Head of caudate nucleus (tissue), 42 donors: ENCODE measurements at regions not wholly inside any gene's neighbourhood (a gene's known extent, or its start where the extent isn't known, plus 50 kb on each side); places are given as distances from the start of the nearest gene placed in this dataset.

ENCODE experiments used
- DNase-seq, 42 donors: peaks; one replicate each; pipeline versions ENCODE4 v3.0.0 to v3.0.0-alpha.2; 2020 to 2021; ENCODE audit warnings: mixed read lengths in 7 of 42
- intact Hi-C: fragments of 100-400 bp; cut with DNase I; formaldehyde crosslinking; loops from one replicate; pipeline ENCODE4 v1.15.0; 2022

- no peak for DNase-seq
- intact Hi-C loops, result no loop called here
Measured at GRCh38 chr20:22387452-22387851, 196.9 kb downstream of the FOXA2 start.

GRCh38 chr20:22386306-22386623 is 198.1 kb downstream of the FOXA2 start:
- intact Hi-C loops, result no loop called here
- no peak for DNase-seq

- DNase-seq, result no peak
Measured at GRCh38 chr20:22385602-22386305, 198.6 kb downstream of the FOXA2 start.

GRCh38 chr20:22384978-22385377 is 199.4 kb downstream of the FOXA2 start:
- intact Hi-C loops, result no loop called here
- no peak for DNase-seq

More at GRCh38 chr20:22385602-22386305, 198.6 kb downstream of the FOXA2 start:
- intact Hi-C loops, result no loop called here

GRCh38 chr20:22383156-22383555 is 201.2 kb downstream of the FOXA2 start:
- no peak for DNase-seq
- intact Hi-C loops, result no loop called here

DNA sequence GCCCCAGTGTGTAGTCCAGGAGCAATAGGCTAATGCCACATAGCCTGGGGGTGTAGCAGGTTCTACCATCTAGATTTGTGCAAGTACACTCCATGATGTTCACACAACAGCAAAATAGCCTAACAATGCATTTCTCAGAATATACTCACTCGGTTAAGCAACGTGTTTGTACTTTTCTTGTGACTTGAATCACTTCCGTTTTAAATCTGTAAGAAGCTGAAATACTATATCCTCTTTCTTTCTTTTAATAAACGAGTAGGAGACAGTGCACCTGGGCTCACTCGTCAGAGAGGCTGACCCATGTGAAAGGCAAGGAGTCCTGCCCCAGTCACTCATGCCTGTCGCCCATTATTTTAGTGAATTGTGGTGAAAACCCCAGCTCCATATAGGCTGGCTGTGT is 201.6 kb downstream of the FOXA2 start:
- intact Hi-C loops, result no loop called here

DNA sequence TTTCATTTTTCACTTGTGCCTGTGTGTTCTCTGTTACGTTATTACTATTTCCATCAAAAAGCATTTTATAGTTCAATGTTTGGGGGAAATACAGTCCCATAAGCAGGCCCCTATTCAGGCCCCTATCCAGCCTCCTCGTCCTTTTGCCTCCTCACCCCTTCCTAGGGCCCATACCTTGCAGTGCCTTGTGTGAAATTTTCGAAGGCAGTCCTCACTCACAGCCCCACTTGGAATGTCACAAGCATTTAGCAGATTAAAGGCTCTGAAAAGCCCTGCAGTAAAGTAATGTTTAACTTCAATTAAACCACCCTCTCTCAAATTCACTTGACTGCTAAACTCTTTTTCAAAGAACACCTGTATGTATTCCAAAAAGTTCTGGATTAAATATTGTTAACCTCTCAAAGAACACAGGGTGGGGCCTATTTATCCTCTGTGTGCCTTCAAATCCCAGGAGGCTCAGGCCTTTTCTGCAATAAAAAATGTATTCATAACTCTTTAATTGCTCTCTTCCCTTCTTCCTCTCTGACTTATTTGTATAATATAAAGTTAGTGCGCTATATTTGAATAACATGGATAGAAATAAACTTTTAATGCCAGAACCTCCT is 202.5 kb downstream of the FOXA2 start:
- intact Hi-C loops, result no loop called here
- DNase-seq, result no peak

More for the DNA sequence above, 201.6 kb downstream of the FOXA2 start:
- DNase-seq, result no peak

- intact Hi-C loops, result no loop called here
- DNase-seq, result no peak
Measured at GRCh38 chr20:22379472-22379871, 204.9 kb downstream of the FOXA2 start.

DNA sequence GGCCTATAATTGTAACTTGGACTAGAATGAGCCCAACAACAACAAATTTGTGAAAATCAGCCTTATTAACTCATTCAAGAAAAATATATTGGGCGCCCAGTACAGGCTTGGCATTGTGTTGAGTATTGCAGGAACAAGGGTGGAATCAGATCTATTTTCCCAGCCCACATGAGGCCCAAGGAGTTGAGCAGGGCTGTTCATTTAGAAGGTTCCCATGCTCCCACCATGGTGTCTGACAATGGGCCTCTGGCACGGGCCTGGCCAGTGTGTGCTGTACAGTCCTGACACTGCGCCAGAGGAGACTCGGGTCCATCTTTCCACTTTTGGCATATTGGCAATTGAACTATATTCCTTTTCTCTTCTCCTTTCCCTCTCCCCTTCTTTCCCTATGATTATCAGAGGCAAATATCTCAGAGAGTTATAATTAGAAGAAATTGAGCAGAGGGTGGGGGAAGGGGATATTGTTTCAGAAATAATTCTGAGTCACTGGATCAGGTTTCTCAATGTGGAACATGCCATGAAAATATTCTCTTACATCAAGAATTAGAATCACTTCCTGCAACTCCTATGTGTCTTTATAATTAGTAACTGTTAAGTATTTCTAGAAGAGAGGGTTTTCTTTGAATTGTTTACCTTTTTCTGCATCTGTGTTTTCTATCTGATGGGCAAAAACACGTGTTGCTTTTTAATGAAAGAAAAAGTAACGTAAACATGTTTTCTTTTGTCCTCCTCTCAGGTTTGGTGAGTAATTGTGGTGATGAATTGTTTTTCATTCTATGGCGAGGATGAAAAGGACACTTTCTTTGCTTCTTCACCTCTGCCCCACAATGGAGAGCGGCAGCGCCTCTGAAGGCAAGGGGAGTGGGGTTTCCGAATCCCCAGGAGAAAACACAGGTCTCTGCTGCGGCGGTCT is 209.4 kb downstream of the FOXA2 start:
- DNase-seq, result no peak
- intact Hi-C loops, result no loop called here

- no peak for DNase-seq
- intact Hi-C loops, result no loop called here
Measured at GRCh38 chr20:22374066-22374465, 210.3 kb downstream of the FOXA2 start.

DNA sequence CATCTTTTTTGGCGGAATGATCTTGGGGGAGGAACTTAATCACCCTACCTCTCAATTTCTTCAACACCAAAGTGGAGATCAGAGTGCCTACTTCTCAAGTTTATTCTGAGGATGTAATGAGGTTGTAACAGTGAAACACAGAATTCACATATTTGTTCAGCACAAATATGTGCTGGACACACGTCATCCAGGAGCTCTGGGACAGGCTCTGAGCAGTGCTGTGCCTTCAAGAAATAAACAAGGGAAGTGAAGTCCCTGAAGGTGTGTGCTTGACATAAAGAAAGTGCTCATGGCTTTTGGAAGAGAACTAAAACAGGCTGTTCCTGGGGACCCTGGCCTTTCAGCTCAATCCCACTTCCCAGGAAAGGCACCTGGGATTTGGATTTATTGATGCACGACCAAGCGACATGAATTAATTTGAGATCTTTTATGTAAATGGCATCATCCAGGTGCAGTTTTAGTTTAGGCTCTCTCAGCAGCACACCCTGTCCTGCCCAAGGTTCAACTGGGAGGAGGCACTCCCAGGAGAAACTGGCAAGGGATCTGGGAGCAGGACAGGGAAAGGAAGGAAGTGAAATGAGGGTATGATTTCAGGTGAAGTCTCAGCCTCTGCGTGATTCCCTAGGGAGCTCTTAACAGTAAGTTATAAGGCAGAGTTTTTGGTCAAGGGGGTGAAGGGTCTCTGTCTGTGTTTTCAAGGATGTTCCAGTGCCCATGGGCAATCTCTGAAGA is 211.0 kb downstream of the FOXA2 start:
- intact Hi-C loops, result no loop called here
- DNase-seq, result no peak

DNA sequence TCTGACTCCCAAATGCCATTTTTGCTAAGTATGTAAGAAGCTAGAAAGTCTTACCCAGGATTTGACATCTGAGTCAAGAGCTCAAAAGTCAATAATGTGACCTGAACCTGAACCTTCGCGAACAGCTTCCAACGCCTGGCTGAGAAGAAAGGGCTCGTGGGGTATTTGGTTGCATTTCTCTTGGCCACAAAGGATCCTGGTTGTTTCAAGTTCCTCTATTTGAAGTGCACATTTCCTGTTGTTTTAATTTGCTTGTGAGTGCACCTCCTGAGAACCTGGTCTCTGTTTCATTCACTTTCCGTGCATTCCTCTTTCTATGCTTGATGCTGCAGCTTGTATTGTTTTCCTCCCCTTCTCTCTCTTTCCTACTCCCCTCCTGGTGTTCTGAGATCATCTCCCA is 212.5 kb downstream of the FOXA2 start:
- intact Hi-C loops, result no loop called here
- DNase-seq, result no peak

GRCh38 chr20:22370137-22370536 is 214.2 kb downstream of the FOXA2 start:
- intact Hi-C loops, result no loop called here
- no peak for DNase-seq

GRCh38 chr20:22369100-22369499 is 215.3 kb downstream of the FOXA2 start:
- intact Hi-C loops, result no loop called here
- DNase-seq, result no peak

DNA sequence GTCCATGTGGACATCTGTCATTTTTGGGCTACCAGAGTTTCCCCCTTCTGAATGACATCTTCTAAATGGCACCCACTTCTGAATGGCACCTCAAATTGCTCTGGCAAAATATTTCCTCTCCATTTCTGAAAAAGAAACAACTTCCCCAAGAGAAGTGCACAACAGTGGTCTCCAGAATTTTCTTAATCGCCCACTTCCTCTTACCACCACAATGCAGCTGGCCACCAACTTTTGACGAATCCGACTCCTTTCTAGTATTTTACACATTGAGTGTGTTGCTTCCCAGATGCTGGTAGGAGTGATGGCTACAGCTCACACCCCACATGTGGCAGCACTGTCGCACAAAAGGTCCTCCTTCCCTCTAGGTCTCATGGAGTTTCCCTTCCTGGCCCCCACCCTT is 216.1 kb downstream of the FOXA2 start:
- no peak for DNase-seq
- intact Hi-C loops, result no loop called here

DNA sequence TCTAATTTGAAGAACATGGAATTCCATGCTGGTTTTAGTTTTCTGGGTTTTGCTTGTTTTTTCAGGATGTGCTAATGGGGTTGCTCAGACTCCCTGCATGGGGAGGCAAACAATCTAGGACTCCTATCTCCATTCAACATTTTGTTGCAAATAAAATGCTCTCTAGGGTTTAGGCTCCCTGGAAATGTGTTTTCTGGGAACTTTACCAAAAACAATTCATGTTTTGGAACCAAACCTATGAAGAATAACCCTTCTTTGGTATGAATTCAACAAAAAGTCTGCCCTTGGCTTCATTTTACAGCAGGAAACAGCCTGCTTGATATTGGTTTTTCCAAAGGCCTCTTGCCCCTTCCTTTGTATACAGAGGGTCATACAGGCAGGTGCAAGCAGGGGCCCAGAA is 217.7 kb downstream of the FOXA2 start:
- intact Hi-C loops, result no loop called here
- no peak for DNase-seq

- intact Hi-C loops, result no loop called here
- no peak for DNase-seq
Measured at GRCh38 chr20:22354647-22355046, 229.7 kb downstream of the FOXA2 start.

DNA sequence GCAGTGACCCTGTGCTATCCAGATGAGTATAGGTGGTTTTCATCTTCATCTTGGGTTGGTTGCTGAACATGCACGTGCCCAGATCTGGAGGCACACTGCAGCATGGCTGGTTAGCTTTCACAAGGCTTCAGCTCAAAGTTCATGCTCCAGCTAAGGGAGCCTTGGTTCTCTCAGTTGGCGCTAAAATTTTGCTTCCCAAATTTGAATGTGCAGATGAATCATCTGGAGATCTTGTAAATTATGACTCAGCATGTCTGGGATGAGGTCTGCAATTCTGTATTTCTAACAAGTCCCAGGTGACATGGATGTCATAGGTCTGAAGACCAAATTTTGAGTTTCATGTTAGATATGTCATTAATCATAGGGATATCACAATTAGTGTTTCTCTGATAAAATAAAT is 230.8 kb downstream of the FOXA2 start:
- intact Hi-C loops, result no loop called here
- no peak for DNase-seq

- intact Hi-C loops, result no loop called here
- no peak for DNase-seq
Measured at GRCh38 chr20:22352019-22352418, 232.4 kb downstream of the FOXA2 start.

GRCh38 chr20:22350624-22351023 is 233.7 kb downstream of the FOXA2 start:
- intact Hi-C loops, result no loop called here
- DNase-seq, result no peak
